ENCODE measurements at regions not wholly inside any gene's neighbourhood (a gene's known extent, or its start where the extent isn't known, plus 50 kb on each side); places are given as distances from the start of the nearest gene placed in this dataset.

DNA sequence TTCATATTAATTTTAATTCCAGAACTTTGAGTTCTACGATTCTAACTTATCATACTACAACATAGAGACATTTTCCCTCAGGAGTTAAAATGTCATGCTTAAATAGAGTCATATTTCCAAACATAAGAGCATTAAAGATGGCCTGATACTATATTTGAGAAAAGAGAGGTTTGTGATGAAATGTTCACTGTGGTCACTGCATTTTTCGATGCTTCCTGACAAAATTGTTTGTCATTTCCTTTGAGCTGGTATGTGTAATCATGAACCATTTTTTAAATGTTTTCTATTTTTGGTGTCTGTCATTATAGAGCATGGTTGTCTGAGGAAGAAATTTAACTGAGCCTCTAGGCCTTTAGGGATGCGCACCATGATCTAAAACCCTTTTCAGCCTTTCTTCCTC, 721.4 kb upstream of the NR2F2 start:
- TF ChIP-seq, protein P1, sequence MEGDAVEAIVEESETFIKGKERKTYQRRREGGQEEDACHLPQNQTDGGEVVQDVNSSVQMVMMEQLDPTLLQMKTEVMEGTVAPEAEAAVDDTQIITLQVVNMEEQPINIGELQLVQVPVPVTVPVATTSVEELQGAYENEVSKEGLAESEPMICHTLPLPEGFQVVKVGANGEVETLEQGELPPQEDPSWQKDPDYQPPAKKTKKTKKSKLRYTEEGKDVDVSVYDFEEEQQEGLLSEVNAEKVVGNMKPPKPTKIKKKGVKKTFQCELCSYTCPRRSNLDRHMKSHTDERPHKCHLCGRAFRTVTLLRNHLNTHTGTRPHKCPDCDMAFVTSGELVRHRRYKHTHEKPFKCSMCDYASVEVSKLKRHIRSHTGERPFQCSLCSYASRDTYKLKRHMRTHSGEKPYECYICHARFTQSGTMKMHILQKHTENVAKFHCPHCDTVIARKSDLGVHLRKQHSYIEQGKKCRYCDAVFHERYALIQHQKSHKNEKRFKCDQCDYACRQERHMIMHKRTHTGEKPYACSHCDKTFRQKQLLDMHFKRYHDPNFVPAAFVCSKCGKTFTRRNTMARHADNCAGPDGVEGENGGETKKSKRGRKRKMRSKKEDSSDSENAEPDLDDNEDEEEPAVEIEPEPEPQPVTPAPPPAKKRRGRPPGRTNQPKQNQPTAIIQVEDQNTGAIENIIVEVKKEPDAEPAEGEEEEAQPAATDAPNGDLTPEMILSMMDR (conservative IDR thresholded peaks at IDR 0.05 in 1 of 2, IDR thresholded peaks at IDR 0.05 in 1 of 2; ENCODE audit: low read depth in 1 of 2, low read length in 2 of 2) = no peak
- no peak for TF ChIP-seq EZH2 (IDR thresholded peaks at IDR 0.05; ENCODE audit: low read length, missing control alignments)

Measured in fibroblast of lung (primary cell).